IPS-NIHi7 (cell line): ENCODE measurements at regions not wholly inside any gene's neighbourhood (a gene's known extent, or its start where the extent isn't known, plus 50 kb on each side); places are given as distances from the start of the nearest gene placed in this dataset.
"Not testable (repeated sequence)": the region's sequence is repeated elsewhere in the genome, so short reads cannot be mapped to it uniquely, and the experiment has no call there.

Experiments used
- DNase-seq: peaks from one replicate; pipeline ENCODE4 v3.0.0; 2012; ENCODE audit warnings: mixed read lengths; ENCODE audit errors: extremely low spot score

- not testable (repeated sequence) for DNase-seq
Observed at GRCh38 chr2:242107065-242107464, 237.5 kb downstream of the RTP5 start.

GRCh38 chr2:242108797-242109500 lies 239.4 kb downstream of the RTP5 start:
- not testable (repeated sequence) for DNase-seq

DNA sequence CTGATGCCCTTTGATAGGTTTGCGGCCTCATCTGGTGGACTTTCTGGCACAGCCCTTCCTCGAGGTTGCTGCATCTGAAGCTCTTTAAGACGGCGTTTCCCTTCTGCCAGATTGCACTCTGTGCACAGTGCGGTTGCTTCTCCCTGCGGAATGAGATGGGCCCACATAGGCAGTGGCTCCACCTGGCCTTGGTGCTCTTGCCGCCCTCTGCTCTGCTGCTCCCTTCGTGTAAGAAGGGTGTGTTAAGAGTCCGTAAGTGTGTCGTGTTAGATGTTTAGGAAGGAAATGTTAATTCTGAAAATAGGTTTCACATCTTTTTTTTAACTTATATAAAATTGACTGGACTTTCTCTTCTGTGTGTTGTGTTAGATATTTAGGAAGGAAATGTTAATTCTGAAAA lies 240.3 kb downstream of the RTP5 start:
- DNase-seq: not testable (repeated sequence)

DNA sequence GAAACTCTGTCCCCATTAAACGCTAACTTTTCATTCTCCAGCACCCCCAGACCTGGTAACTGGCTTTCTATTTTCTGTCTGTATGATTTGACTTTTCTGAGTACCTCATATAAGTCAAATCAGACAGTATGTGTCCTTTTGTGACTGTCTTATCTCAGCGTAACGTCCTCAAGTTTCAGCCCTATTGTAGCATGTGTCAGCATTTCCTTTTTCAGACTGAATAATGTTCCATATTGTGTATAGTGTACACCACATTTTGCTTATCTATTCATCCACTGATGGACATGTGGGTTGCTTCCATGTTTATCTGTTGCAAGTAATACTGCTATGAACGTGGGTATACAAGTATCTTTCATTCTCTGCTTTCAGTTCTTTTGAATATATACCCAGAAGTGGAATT lies 242.4 kb downstream of the RTP5 start:
- not testable (repeated sequence) for DNase-seq

DNA sequence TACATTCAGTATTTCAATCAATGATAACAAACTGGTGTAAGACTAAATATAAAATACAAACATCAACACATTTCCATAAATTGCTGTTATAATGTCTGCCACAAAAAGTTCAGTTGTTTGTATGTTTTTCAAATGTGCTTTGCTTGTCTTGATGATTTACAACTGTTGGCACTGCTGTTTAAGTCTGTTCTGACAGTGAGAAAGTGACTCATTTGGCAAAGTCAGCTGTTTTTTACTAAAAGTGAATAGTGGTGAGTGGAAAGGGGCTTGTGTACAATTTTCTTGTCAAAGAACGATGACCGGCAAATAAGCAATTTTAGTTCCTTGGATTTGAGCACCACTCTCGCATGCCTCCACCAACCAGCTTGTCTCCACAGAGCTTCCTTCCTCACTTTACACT lies 244.0 kb downstream of the RTP5 start:
- not testable (repeated sequence) for DNase-seq

GRCh38 chr2:242116676-242117075 lies 247.1 kb downstream of the RTP5 start:
- not testable (repeated sequence) for DNase-seq

DNA sequence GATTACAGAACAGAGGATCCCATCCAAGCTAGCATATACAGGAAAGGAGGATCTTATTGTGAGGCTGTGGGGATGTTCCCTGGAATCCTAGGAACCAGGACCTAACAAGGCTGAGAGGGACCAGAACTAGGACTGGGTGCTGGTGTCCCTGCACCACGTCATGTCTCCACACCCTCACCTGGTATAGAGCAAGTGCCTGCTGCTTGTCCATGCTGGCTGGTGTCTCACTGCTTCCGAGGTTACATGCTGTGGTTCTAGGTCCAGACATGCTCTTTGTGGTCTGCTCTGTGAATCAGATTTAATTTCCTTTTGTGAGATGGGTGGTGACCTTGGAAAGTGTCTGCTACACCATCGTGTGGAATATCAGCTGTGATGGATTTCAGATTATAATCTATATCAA lies 247.8 kb downstream of the RTP5 start:
- not testable (repeated sequence) for DNase-seq

DNA sequence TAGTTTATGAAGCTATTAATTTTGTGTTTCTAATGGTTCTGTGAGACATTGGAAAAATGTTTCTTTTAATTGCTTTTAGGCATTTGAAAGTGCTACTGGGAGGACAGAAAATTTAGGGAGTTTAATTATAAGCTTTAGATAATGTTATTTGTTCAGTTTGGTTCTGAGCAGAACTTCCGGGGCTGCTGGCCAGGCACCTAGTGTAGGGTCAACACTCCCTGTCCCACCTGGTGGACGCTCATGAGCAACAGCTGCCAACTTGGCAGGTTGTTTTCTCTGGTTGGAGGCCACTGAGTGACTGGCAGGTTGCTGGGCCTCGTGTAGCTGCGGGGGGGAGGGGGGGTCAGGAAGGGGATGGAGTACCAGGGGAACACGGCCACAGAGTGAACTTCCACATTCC lies 250.2 kb downstream of the RTP5 start:
- not testable (repeated sequence) for DNase-seq

DNA sequence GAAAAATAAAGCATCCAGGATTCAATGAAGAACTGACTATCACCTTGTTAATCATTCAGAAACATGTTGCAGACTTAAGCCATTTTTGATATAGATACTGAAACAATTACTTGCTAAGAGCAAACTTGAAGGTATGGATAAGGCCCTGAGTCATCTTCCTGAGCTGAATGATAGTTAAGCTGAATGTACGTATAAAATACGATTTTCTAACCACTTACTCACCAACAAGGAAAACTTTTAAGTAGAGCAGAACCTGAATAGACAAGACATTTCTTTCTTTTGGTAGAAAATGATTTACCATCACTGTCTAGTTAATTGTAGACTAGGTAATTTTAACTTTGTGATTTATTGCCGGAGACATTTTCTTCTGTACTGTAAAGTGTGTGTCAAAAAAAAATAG lies 261.2 kb downstream of the RTP5 start:
- DNase-seq: not testable (repeated sequence)

- not testable (repeated sequence) for DNase-seq
Observed at GRCh38 chr2:242159921-242160320, 290.4 kb downstream of the RTP5 start.

DNA sequence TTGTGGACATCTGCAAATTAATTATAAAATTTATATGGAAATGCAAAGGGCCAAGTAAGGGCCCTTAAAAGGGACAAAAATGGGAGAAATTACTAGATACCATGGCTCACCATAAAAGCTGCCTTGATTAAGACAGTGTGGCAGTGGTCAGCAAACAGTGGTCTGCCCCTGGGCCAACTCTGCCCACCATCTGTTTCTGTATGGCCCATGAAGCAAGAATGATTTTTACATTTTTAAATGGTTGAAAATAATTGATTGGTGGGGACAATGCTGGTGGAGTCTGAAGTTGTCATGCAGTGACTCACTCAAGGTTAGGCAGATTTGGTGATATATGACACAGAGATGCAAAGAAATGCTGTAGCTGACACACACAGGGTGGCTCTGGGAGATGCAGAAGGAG lies 295.6 kb downstream of the RTP5 start:
- DNase-seq: not testable (repeated sequence)

DNA sequence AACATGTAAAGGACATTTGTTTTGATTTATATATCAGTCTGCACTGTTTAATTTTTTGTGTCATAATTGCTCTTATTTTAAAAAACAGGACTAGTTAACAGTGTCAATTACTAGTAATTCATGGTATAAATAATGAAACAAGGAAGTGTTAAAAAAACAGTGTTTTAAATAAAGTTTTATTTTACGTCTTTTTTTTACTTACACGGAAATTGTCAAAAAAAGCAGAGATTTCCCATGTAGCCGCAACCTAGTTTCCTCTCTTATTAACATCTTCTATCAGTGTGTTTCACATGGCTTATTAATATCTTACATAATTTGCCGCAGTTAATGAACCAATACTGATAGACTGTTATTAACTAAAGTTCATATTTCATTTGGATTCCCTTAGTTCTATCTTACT lies 301.8 kb downstream of the RTP5 start:
- not testable (repeated sequence) for DNase-seq
